ENCODE measurements at regions not wholly inside any gene's neighbourhood (a gene's known extent, or its start where the extent isn't known, plus 50 kb on each side); places are given as distances from the start of the nearest gene placed in this dataset.
A peak's percentile ranks its signal among the peaks of the same experiment; 100 is the strongest.

DNA sequence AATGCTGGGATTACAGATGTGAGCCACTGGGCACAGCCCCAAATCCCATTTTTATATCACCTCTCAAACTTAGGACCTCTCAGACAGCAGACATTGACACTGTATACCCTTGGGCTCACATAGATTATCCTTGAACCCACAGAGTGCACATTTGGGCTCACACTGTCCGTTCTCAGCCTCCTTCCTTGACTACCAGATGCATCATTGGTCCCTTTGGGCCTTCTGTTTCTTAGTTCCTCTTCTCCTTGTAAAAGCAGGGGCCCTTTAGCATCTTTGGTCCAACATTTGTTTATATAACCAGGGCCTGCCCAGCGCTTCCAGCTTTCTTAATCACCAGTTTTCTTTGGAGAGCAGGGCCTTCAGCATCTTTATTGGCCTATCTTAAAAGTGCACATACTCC lies 126.2 kb downstream of the SEC61B start:
- Mint-ChIP-seq H3K4me3 (no peak overlapping the region), H3K27me3 (no peaks in the 10 kb centered on the region), H3K36me3 (no peaks in the 10 kb centered on the region), H3K9me3 (no peaks in the 10 kb centered on the region), H3K4me1 (no peaks in the 10 kb centered on the region), H3K27ac (no peak overlapping the region)

DNA sequence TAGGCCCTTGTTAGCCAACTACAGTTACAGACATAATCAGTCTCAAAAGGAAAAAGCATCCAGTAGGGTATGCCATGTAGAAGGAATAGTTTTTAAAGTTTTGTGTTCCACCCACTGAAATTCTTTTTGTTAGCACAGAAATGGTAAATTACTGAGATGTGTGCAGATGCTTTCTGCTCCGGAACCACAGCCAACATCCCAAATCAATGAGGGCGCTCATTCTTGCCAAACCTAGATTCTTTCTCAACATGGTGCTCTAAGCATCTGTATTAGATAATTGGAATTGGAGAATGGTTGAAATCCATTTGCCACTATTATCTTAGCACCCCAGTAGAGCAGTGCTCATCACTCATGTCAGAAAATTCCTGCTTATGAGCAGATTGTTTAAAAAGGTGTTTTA lies 127.8 kb downstream of the SEC61B start:
- Mint-ChIP-seq H3K27ac (no peak overlapping the region), H3K36me3 (peaks cover under 1% of the 10 kb centered on the region), H3K9me3 (peaks cover 0 to 2% (median 0%) of the 10 kb centered on the region in 3 donors), H3K4me1 (no peaks in the 10 kb centered on the region), H3K4me3 (no peak overlapping the region), H3K27me3 (no peaks in the 10 kb centered on the region)

DNA sequence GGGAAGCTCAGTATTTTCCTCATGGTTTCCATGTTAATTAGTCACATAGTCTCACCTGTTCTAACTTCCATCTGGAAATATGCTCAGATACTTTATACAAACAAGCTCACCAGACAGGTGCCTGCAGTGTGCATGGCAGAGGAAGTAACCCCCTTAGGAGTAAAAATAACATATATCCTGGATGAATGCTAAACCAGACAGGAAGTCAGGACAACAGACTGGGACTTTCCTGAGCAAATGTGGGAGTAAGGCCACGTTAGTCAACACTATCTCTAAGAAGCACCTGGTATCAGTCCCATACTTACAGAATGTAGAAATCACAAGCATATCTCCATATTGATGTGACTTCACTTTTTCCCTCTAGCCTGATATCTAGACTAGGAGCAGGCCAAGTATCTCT lies 128.4 kb downstream of the SEC61B start:
- H3K4me1 Mint-ChIP-seq = no peaks in the 10 kb centered on the region
- H3K4me3 Mint-ChIP-seq = no peak overlapping the region
- peaks cover 2% of the 10 kb centered on the region for H3K36me3 Mint-ChIP-seq
- H3K27me3 Mint-ChIP-seq = no peaks in the 10 kb centered on the region
- peaks cover 0 to 3% (median 0%) of the 10 kb centered on the region in 3 donors for H3K9me3 Mint-ChIP-seq
- H3K27ac Mint-ChIP-seq = no peak overlapping the region

DNA sequence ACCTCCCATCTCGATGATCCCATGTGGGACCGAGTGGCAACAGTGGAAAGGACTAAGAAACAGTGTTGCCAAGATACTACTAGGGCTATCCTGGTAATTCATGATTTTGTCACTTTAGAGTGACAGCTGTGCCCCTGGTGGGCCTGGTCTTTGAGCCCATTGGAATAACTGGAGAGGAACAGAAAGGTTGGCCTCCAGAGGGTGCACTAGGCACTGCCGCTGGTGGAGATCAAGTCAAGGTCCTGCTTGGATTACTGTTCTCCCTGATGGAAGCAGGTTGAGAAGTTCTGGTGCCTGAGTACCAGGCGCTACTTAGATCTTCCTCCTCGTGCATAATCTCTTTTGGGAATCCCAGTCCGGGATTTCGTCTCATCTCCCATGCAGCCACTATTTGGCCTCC lies 129.6 kb downstream of the SEC61B start:
- H3K36me3 Mint-ChIP-seq = peaks cover 2% of the 10 kb centered on the region
- no peak overlapping the region for H3K4me3 Mint-ChIP-seq

DNA sequence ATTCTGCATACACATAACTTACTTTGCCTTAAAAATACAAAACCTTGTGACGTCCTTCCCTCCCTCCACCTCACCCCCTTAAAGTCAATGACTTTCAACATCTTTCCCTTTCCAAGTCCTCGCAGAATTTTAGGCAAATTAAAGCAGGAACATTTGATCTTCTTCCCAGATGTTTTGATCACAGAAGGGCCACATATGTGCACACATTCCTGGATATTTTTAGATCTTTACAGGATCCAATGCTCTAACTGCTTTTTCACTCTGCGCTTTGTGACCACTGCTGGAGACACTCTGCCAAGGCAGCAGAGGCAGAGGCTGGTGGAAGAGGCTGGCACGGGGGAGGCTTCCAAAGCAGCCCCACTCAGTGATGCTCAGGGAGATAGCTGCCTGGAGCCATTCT lies 130.7 kb downstream of the SEC61B start:
- Mint-ChIP-seq H3K36me3 (peaks cover 2% of the 10 kb centered on the region), H3K27me3 (no peaks in the 10 kb centered on the region), H3K27ac (no peak overlapping the region)

More for the DNA sequence above, 129.6 kb downstream of the SEC61B start:
- H3K27ac Mint-ChIP-seq = peak overlapping the region in 1 of 3 donors; percentile 14
- no peaks in the 10 kb centered on the region for H3K27me3 Mint-ChIP-seq
- H3K4me1 Mint-ChIP-seq = no peaks in the 10 kb centered on the region
- peaks cover 0 to 3% (median 0%) of the 10 kb centered on the region in 3 donors for H3K9me3 Mint-ChIP-seq

DNA sequence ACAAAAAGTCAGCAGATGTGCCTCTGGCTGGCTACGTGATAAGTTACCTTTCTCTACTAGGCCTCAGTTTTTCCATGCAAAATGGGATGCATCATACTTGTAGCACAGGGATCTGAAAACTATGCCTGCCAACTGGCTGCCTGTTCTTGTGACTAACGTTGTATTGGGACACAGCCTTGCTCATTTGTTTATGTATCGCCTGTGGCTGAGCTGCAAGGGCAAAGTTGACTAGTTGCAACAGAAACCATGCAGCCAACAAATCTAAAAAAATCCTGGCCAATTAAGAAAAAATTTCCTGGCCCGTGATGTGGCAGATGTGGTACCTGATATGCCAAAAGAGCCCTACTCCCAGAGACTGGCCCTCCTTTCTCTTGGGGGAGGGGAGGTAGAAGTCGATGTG lies 131.3 kb downstream of the SEC61B start:
- H3K27ac Mint-ChIP-seq = no peak overlapping the region
- H3K27me3 Mint-ChIP-seq = no peaks in the 10 kb centered on the region
- peaks cover 2% of the 10 kb centered on the region for H3K36me3 Mint-ChIP-seq
- no peaks in the 10 kb centered on the region for H3K4me1 Mint-ChIP-seq
- peaks cover 0 to 3% (median 0%) of the 10 kb centered on the region in 3 donors for H3K9me3 Mint-ChIP-seq
- no peak overlapping the region for H3K4me3 Mint-ChIP-seq

More for the DNA sequence above, 130.7 kb downstream of the SEC61B start:
- H3K9me3 Mint-ChIP-seq = peaks cover 0 to 3% (median 0%) of the 10 kb centered on the region in 3 donors
- no peaks in the 10 kb centered on the region for H3K4me1 Mint-ChIP-seq
- no peak overlapping the region for H3K4me3 Mint-ChIP-seq

DNA sequence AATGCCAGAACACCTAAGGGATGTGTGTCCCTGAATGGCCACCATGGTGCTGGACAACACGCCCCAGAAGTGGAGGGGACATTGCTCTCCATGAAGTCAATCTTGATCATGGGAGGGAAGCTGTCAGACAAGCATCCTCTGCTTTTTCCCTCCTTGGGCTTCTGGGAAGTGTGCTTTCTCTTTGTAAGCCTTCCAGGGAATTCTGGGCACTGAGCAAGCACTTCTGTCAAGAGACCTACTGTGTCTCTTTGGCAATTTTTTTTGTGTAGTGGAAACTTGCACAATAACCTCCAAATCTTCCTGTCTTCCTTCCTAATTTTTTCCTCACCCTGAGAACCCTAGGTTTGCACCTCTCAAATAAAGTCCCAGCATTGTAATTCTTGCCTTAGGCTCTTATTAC lies 132.0 kb downstream of the SEC61B start:
- Mint-ChIP-seq H3K27ac (no peak overlapping the region), H3K4me3 (no peak overlapping the region), H3K4me1 (no peaks in the 10 kb centered on the region), H3K36me3 (peaks cover 2% of the 10 kb centered on the region), H3K9me3 (peaks cover 0 to 3% (median 0%) of the 10 kb centered on the region in 3 donors), H3K27me3 (no peaks in the 10 kb centered on the region)

DNA sequence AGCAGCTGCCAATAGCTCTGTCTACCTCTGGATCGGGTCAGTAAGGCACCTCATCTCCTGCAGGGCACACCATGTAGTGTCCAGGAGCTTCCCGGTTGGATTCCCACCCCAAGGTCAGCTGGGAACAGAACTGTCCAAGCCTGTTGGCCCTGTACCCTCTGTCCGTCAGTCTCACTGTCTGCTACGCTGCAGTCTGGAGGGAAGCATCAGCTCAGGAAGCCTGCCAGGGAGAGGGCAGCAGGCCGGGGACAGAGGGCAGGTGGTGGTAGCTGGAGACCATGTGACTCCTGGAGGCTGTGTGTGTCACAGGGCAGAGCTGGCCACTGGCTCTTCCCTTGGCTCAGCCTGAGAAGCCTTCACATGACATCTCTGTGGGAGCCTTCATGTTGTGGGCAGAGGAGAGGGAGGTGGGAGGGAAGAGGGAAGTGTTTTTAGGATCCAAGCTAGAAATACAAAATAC lies 134.5 kb downstream of the SEC61B start:
- Mint-ChIP-seq H3K4me1 (no peaks in the 10 kb centered on the region), H3K9me3 (peaks cover 0 to 3% (median 0%) of the 10 kb centered on the region in 3 donors), H3K27me3 (peaks cover 11% of the 10 kb centered on the region), H3K27ac (no peak overlapping the region), H3K4me3 (no peak overlapping the region), H3K36me3 (peaks cover 2% of the 10 kb centered on the region)

DNA sequence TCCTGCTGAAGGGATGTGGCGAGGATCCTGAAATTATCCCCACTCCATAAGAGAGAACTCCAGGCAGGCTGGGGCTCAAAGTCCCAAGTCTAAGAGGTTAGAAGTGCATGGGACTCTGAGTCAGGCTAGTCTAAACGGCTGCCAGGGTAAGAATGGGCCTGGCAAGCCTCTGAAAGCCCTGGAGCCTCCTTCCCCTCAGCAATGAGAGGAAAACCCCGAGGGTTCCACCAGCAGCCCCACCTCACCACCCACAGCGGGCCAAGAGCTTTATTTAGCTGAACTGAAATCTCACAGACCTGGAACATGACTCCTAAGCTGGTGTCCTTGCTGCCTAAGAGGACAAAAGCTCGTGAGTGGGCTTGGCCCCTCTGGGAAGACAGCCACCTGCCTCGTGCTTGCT lies 135.5 kb downstream of the SEC61B start:
- H3K27ac Mint-ChIP-seq = no peak overlapping the region
- H3K4me1 Mint-ChIP-seq = no peaks in the 10 kb centered on the region
- peaks cover 11% of the 10 kb centered on the region for H3K27me3 Mint-ChIP-seq
- peaks cover 2% of the 10 kb centered on the region for H3K36me3 Mint-ChIP-seq
- no peak overlapping the region for H3K4me3 Mint-ChIP-seq
- peaks cover 0 to 3% (median 0%) of the 10 kb centered on the region in 3 donors for H3K9me3 Mint-ChIP-seq

DNA sequence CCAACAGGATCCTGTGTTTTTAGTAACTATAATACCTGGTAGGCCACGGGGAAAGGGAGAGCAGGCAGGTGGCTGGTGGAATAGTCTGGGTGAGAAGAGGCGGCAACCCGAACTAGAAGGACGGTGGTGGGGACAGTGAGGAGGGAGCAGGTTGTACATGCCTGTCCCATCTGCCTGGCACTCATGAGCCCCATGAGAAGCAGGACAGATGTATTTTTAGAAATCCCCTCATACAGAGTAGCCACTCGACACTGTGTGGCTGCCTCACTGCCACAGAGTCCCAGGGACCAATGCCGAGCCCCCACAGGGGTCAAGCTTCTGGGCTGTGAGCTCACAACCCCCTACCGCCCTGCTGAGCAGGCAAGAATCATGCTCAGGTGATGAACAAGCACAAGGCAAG lies 136.6 kb downstream of the SEC61B start:
- Mint-ChIP-seq H3K27me3 (peaks cover 13% of the 10 kb centered on the region), H3K36me3 (peaks cover 2% of the 10 kb centered on the region), H3K4me1 (no peaks in the 10 kb centered on the region), H3K9me3 (peaks cover 0 to 3% (median 0%) of the 10 kb centered on the region in 3 donors), H3K27ac (no peak overlapping the region), H3K4me3 (no peak overlapping the region)

DNA sequence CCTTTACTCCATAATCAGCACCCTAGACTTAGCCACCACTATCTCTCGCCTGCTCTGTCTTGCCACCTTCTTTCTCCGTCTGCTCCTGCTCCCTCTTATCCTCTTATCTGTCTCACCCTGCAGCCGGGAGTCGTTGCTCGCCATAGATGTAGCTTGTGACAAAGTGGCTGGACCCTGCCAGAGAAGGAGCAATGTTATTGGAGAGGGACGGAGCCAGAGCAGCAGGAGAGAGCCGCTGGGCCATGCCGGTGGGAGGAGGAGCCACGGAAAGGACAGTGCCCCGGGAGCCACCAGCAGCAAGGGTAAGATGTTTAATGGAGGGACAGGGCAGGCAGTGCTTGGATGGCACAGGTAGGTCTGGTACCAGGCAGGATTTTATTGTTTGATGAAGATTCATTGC lies 137.3 kb downstream of the SEC61B start:
- peaks cover 0 to 3% (median 0%) of the 10 kb centered on the region in 3 donors for H3K9me3 Mint-ChIP-seq
- peaks cover 2% of the 10 kb centered on the region for H3K36me3 Mint-ChIP-seq
- H3K4me3 Mint-ChIP-seq = peak overlapping the region in 1 of 4 donors; percentile 34
- H3K27me3 Mint-ChIP-seq = peaks cover 13% of the 10 kb centered on the region
- no peak overlapping the region for H3K27ac Mint-ChIP-seq
- no peaks in the 10 kb centered on the region for H3K4me1 Mint-ChIP-seq

DNA sequence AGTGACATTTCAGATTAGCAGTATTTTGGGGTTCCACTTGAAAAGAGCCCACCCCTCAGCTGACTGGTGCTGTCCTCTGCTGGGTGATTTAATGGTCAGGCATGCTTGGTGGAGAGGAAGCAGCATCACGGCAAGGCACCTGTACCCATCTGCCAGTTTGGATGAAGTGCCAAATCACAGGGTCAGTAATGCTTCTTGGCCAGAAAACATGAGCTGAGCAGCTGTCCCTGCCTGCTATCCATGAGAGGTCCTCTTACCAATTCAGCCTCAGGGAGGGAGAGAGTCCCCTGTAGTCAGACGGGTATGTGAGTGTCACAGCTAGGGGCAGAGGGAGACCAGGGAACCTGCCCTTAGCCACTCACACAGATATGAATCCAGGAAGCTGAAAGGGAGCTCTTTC lies 137.9 kb downstream of the SEC61B start:
- H3K9me3 Mint-ChIP-seq = no peaks in the 10 kb centered on the region
- no peaks in the 10 kb centered on the region for H3K36me3 Mint-ChIP-seq
- no peak overlapping the region for H3K4me3 Mint-ChIP-seq
- H3K27ac Mint-ChIP-seq = no peak overlapping the region
- H3K4me1 Mint-ChIP-seq = no peaks in the 10 kb centered on the region
- H3K27me3 Mint-ChIP-seq = peaks cover 13% of the 10 kb centered on the region

DNA sequence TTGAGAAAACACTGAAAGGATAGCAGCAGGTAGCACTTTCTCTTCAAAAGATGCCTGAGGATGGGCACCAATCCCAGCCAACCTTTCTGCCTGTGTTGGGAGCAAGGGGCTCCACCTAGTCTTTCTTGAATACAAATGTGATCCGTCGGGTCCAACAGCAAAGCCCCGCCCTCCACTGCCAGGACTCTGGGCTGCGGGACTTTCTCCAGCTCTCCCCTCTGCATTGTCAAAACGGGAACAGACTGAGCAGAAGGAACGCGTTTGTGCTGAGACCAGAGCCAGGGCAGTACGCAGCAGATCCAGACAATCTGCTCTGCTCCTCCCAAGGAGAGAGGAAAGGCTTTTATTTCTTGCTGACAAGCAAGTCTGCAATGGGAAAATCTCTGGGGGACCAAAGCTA lies 139.7 kb downstream of the SEC61B start:
- Mint-ChIP-seq H3K27me3 (peaks cover 13% of the 10 kb centered on the region), H3K9me3 (peaks cover 0 to 2% (median 0%) of the 10 kb centered on the region in 3 donors), H3K27ac (no peak overlapping the region), H3K4me3 (no peak overlapping the region), H3K36me3 (no peaks in the 10 kb centered on the region), H3K4me1 (no peaks in the 10 kb centered on the region)

DNA sequence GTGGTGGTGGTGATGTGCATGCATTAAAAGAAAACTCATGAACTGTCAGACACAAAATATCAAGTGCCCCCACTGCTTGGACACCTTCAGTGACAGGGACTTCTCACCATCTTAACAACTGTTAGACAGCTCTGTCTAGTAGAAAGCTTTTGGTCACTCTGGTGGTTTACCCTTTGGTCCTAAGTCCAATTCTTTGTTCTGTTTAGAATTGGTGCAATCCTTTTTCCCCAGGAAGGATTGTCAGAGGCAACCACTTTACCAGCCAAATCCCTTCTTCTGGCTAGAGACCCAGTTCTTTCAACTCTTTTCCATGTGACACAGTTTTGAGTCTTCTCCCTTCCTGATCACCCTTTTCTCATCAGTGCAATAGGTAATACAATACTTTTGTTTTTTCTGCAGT lies 140.2 kb downstream of the SEC61B start:
- H3K27ac Mint-ChIP-seq = no peak overlapping the region
- H3K9me3 Mint-ChIP-seq = peaks cover 0 to 2% (median 0%) of the 10 kb centered on the region in 3 donors
- peaks cover 13% of the 10 kb centered on the region for H3K27me3 Mint-ChIP-seq
- no peaks in the 10 kb centered on the region for H3K4me1 Mint-ChIP-seq
- H3K4me3 Mint-ChIP-seq = no peak overlapping the region
- no peaks in the 10 kb centered on the region for H3K36me3 Mint-ChIP-seq

DNA sequence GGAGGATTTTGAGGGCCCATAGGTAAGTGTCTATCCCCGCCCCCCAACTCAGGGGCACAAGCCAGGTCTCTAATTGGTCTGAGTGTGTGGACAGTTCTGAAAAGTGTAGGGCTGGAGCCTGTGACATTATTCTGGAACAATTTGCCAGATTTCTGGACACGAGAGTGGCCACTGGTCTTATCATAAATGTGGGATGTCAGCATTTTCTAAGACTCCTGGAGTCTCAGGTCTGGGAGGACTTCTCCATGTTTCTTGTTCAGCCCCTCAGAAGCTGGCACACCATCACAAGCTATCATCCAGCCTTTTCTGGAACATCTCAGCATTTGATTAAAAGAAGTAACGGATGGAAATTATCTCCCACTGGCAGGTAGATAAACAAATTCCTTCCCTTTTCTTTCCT lies 141.4 kb downstream of the SEC61B start:
- Mint-ChIP-seq H3K36me3 (no peaks in the 10 kb centered on the region), H3K4me3 (no peak overlapping the region), H3K27ac (no peak overlapping the region), H3K9me3 (peaks cover 0 to 2% (median 0%) of the 10 kb centered on the region in 3 donors), H3K4me1 (peaks cover 0 to 5% (median 4%) of the 10 kb centered on the region in 3 donors), H3K27me3 (peaks cover 19% of the 10 kb centered on the region)

DNA sequence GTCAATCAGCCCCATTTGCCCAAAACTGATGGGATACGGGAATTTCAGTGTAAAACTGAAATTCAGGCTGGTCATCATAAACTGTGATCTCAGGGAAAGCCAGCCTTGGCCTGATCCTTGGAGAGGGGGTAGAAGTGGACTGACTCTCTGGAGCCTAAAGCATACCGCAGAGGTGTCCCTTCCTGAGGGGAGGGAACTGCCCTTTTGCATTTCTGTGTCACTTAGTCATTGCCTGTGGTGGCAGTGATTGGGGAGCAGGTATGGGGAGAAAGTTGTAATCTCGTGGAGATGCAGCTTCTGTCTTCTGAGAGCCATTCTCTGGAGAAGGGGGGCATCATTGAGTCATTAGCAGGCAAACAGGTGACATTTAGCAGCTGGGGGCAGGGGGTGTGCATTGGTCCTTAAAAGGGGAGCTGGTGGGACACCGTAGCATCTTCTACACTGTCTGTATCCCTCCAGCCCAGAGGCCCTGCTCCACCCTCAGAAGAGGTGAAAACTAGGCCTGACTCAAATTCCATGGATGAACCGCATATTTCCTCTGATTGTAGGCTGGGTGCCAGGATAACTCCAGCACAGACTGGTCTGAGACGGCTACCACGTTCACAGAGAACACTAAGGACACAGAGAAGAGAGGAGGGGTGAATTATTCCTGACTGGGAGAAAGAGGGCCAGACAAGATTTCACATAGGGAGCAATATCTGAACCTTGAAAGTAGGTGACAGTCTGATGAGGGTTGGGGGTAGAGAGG lies 143.3 kb downstream of the SEC61B start:
- Mint-ChIP-seq H3K36me3 (no peaks in the 10 kb centered on the region), H3K4me3 (no peak overlapping the region), H3K9me3 (peaks cover 0 to 2% (median 0%) of the 10 kb centered on the region in 3 donors), H3K27me3 (peaks cover 23% of the 10 kb centered on the region), H3K4me1 (peaks cover 0 to 8% (median 7%) of the 10 kb centered on the region in 3 donors), H3K27ac (no peak overlapping the region)

Measured in IgD-negative memory B cell (primary cell).